B cell (primary cell): ENCODE measurements at regions not wholly inside any gene's neighbourhood (a gene's known extent, or its start where the extent isn't known, plus 50 kb on each side); places are given as distances from the start of the nearest gene placed in this dataset.

ENCODE experiments used
- CTCF ChIP-seq: fragments of 200-600 bp; IDR thresholded peaks from one replicate; pipeline ENCODE4 v1.8.0; 2022; ENCODE audit warnings: antibody characterized with exemption, mild to moderate bottlenecking
- EZH2 ChIP-seq: IDR thresholded peaks from 2 replicates; pipeline ENCODE4 v1.6.1; 2012; ENCODE audit warnings: borderline replicate concordance, low read depth, mild to moderate bottlenecking, moderate library complexity, low read length; ENCODE audit not compliant: insufficient read depth, poor library complexity, severe bottlenecking

GRCh38 chr2:33900610-33901009 is 301.5 kb upstream of the FAM98A start:
- TF ChIP-seq CTCF = no peak
- no peak for TF ChIP-seq EZH2
